ENCODE measurements at regions not wholly inside any gene's neighbourhood (a gene's known extent, or its start where the extent isn't known, plus 50 kb on each side); places are given as distances from the start of the nearest gene placed in this dataset.
A peak's percentile ranks its signal among the peaks of the same experiment; 100 is the strongest.
"Not testable (repeated sequence)": the region's sequence is repeated elsewhere in the genome, so short reads cannot be mapped to it uniquely, and the experiment has no call there.

DNA sequence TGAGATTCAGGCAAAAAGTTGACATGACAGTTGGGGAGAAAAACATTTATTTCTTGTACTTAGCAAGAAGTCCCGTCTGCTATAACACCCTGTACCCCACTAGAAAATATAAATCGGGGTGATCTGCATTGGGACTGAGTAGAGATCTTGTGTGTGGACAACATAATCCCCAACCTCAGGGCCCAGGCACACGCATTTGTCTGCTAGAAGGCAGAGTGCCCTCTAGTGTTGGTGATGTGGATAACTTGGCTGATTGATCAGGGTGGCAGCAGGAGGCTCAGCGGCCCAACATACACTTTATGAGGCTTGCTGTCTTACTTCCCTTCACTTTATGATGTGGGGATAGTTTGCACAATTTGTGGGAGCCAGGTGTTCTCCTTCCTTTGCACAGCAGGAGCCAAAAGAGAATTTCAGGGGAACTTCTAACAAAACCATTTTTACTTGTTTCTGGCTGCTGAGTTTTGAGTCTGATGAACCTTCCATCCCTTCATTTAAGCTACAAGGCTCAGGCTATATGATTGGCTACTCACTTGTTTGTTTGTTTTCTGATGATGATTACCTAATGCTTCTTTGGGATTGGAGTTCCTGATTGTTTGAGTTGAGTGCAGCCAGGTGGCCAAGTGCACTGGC lies 263.2 kb downstream of the DMAC1 start:
- peak; percentile 32 to 49 for DNase-seq

DNA sequence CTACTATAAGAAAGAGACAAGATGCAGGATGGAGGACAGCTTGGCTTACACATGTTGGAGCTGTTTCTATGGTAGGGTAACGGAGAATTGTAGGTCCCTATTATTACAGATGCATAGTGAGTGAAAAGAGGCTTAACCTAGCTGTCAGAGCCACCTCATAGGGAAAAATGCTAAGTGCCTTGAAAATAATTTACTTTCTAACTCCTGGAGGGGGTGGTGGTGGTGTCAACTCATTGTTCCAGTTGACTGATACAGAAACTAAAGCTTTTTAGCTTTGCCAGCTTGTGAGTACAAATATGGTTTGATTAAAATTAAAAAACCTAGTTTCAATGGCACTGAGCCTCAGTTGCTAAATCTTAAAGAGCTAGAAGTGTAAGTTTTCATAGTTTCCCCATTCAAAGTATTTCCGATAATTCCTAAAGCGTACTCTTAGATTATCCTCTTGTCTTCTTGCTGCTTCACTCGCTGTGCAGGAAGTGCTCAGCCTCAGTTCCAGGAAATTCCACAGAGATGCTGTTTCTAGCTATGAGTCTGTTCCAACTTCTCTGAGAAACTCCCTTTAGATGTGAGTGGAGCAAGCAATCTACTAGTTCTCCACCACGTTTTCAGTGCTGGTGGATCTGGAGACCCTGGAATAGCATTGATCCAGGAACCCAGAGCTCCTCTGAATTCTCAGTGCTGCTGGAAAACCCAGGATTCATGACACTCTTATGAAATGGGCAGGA lies 265.2 kb downstream of the DMAC1 start:
- no peak for DNase-seq

DNA sequence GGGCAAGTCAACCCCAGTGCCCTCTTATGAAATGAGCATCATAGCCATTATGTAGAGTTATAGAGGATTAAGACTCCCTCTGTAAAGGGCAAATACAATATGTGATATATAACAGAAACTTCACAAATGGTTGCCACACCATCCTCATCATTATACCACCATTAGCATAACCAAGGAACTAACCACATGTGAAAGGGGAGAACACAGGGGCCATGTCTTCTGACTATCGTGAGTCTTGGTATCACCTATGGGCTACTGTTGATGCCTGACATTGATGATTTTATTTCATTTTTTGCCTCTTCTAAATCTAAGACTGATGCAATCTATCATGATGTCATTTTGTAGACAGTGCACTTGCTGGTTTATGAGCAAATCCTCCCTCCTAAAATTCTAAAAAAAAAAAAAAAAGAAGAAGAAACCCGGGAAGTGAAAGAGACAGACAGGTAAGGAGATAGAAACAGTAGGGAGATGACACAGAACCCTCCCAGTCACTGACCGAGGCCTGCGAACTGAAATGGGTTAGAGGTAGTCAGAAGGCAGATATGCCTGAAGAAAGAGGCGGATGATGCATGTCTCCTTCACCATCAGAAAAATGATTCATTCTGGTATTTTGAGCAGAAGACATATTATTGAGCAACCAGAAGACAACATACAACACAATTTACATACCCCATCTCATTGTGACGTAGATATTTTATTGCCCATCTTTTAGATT lies 266.0 kb downstream of the DMAC1 start:
- peak in 1 of 2 donors; percentile 8 for DNase-seq

DNA sequence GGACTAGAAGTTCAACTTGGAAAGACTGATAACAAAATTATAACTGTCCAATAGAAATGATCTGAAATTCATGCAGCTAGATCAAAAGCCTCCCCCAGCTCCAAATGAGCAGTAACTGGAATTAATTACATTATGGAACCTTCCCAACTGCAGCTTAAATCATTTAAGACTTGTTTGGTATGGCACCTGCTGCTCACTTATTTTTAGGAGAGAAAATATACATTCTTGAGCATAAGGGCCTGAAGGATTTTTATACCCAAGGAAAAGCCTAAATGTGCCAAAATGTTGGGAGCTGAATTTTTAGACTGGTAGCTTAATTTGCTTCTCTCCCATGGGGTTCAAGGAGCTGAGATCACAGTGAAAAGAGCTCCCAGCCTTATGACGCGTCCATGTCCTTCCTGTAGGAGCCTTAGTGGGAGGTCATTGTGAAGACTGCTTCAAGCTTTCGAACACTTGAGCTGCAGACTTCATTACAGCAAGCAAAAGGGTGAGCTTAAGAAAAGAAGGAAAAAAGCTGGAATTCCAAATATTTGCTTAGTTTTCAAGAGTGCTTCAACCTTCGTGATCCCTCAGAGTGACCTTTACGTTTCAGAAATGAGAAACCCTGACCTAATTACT lies 276.0 kb downstream of the DMAC1 start:
- DNase-seq, result no peak

DNA sequence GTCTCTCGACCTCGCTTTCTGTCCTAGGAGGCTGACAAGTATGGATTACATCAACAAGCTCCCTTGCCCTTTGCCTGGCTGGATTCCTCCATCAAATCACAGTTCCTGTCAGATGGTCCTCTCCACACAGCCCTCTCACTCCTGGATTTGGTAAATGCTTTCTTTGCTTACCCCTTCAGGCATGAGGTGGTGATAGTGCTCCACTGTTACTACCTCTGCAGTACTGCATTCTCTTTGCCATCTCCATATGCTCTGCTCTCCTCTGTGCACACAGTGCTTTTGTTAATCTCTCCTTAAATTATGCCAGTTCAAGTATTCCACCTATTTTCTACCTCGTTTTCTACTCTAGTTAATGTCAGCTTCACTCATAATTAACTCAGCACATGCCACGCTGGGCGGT lies 279.2 kb downstream of the DMAC1 start:
- no peak for DNase-seq

DNA sequence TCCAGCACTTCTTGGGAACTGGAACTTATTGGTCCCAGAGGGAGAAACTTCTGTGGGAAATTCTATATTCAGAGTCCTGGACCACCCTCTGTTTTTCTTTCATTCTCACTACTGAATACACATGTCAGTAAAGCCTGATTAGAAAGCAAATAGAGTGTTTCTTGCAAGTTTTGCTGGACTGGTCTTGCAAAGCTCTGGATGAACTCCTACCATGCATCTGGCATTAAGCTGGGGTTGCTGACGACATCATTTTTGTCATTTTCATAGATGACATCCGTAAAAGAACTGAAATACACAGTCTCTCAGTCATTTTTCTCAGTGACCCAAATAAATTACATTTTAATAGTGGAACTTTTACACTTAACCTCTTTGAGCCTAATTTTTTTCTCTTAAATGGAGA lies 283.2 kb downstream of the DMAC1 start:
- no peak for DNase-seq

DNA sequence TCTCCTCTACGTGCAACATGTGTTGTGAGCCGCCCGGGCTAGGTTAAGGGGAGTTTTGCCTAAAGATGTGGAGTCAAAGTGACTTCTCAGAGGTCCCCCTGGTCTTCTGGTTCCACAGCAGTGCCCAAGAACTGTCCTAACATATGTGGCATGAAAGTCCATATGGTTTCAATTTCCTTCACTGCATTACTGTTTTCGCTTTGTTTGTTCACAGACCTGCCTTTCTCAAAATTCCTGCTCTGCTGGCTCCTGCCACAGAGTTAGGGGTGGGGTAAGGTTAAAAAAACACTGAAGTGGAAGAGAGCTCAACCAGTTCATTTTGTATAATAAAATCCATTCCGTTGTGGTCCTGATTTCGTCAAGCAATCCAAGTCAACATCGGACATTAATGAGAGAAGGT lies 289.4 kb downstream of the DMAC1 start:
- no peak for DNase-seq

DNA sequence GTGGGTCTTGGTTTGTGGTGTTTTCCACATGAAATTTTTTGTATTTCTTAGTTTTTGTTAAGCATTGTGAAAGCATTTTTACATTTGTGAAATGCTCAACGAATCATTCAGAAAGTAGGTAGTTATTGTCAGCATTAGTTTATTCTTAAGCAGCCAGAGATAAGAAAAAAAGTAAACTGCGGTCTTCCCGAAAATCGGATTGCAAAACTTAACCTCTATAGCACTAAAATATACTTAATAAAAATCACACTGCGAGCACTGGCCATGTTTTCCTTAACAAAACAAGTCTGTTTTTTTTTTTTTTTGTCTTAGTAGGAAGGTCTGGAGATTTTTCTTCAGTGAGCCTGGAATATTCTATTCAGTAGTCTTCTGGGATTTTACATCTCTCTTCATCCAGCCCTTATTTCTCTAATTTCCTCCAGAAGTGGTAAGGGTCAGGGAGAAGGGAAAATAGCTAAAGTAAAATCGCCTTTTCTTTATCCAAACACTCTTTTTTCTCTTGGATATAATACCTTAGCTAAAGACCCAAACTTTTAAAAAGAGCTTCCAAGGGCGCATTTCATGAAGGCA lies 289.9 kb downstream of the DMAC1 start:
- DNase-seq, result no peak

DNA sequence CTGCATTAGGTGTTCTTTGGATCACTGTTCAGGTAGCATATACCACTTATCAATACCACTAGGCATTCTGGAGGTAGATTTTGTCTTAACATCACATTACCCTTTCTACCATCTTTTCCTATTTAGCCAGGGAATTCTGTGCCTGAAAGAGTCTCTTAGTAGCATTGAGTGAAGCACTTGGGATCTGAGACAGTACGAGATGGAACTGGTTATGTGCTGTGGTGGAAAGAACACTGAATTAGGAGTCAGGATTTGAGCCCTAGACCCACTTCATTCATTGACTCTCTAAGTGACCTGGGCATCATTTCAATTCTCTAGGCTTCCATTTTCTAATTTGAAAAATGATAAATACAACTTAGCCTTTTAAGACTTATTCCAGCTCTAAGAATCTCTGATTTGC lies 291.1 kb downstream of the DMAC1 start:
- DNase-seq, result no peak

DNA sequence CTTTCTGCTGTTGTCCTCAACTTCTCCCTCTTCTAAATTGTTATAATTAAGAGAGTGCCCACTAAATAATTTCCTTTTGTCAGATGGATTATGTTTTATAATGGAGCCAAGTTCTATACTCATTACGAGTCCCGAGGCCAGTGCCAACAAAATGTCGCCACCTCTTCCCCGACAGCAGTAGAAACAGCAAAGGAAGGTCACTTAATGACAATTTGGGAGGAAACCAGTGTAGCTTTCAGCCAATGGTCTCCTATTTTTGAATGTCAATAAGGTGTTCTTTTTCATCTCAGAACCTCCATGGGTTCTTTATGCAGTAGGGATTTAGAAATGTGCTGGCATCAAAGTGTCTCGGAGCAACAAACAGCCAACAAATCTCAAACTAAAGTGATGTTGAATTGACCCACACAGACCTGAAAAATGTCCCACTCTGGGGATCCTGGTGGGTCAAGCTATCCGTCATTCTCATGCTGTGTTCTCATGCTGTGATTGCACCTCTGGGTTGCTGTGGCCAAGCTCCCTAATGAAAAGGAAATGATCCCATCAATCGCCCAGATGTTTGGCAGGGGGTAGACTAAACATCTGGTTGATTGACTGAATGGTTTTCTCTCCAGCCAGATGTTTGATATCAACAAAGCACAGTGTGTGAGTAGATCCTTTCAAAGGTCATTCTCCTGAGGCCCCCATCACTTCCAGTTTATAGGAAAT lies 291.9 kb downstream of the DMAC1 start:
- no peak for DNase-seq

DNA sequence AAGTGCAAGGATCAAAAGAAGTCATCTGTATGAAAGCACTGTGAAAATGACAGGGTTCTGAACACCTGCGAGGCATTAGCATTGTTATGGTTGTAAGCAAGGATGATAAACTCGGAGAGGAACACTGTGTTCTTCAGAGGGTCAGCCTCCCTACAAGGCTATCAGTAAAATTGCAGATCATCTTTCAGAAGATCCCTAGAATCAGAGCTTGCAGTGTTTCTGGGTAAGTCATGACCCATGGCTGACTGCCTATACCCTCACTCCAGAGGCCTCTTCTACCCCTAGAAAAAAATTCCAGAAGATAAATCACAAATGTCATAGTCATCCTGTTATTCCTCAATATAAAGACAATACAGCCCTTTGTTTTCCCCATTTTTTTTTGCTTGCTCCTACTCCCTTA lies 292.6 kb downstream of the DMAC1 start:
- no peak for DNase-seq

DNA sequence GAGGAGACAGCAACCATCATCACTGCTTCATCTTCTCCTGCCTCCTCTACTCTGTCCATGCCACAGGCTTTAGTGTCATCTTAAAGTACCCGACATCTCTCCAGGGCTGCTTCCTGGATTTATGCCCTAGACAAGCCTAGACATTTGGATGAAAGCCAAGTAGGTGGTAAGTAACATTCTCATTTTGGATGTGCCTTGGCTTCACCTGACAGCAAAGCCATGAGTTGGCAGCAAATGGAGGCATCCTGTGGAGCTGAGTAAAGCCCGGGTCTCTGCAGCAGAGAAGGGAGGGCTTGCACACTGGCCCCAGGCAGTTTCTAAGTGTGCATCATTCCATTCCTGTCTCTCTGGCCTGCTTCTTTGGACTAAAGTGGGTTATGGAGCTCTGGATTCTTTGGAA lies 299.1 kb downstream of the DMAC1 start:
- no peak for DNase-seq

DNA sequence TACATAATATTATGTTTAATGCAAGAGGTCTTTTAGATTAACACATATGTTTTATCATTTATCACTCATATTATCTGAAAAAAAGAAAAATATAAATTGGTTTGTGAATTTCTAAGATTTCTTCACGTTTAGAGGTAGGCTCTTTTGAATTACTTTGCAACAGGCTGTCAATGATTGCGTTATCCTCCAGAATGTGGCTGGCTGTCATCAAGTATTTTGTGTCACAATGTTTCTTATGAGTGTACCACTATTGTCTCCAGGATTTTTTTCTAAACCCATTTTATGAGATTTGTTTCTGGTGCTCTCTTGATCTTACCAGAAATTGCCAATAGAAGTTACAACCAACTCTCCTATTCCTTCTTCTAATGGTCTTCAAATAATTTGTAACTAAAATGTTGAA lies 307.9 kb downstream of the DMAC1 start:
- DNase-seq, result no peak

DNA sequence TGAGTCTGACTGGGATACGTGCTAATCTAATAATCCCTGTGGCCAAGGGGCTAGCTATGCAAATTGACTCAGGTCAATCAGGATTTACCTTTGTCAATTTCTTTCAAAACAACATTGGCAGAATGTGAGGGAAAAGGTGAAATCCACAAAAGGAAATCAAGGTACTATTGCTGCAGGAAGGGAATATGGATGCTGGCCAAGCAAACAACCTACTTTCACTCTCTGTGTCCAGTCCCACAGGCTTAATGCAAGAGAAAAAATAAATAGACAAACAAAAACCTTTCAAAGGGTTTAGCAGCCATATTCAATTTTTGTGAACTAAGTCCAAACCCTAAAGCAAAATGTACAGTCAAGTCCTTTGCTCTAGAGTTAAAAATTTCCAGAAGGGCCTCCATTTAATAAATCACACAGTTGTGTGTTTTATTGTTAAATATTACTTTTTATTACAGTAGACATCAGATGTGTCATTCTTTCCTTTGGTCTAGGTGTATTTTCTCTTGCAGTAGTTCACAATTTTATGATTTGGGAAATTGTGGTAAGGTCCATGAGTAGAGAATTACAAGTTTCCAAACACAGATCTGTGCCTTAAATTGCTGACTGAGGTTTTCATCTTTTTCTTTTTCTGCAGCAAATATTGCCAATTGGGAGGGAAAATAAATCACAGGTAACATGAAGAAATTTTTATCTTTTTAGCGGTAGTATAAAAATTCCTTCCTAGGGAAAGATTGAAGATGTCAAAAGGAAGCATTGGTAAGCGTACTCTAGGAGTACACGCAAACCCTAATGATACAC lies 309.1 kb downstream of the DMAC1 start:
- DNase-seq, result no peak

DNA sequence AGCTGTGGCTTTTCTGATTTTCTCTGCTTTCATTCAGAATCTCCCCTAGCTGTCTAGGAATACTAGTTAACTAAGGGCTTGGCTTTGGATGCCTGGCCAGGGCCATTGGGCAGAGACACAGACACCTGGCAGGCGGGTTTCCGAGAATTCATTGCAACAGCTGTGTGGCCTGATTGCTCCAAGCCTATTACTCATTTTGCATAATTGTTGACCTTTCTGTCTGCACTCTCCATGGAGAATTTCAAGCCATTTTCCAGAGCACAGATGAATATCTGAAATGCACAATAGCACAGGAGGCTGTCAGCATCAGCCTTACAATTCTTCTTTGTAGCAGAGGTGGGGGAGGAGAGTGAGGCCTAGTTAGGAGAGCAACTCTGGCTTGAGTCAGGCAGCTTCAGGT lies 310.5 kb downstream of the DMAC1 start:
- DNase-seq, result no peak

DNA sequence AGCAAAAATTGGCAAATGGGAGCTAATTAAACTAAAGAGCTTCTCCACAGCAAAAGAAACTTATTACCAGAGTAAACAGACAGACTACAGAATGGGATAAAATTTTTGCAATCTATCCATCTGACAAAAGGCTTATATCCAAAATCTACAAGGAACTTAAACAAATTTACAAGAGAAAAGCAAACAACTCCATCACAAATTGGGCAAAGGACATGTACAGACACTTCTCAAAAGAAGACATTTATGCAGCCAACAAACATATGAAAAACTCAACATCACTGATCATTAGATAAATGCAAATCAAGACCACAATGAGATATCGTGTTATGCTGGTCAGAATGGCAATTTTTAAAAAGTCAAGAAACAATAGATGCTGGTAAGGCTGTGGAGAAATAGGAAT lies 315.6 kb downstream of the DMAC1 start:
- not testable (repeated sequence) for DNase-seq

DNA sequence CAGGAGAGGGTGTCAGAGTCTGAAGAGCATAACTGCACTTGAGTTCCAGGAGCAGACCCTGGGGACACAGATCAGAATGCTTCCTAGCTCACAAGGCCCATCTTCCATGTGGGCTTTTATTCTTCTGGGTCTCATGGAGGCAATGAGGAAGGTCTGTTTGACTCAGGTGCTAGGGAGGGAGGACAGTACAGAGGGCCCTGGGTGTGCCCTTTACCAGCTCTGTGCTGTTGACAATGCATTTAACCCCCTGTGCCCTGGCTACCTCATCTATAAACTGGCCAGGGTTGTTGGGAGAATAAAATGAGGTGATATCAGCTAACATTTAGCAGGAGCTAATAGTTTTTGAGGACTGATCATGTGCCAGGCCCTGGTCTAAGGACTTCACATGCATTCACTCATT lies 318.0 kb downstream of the DMAC1 start:
- no peak for DNase-seq

DNA sequence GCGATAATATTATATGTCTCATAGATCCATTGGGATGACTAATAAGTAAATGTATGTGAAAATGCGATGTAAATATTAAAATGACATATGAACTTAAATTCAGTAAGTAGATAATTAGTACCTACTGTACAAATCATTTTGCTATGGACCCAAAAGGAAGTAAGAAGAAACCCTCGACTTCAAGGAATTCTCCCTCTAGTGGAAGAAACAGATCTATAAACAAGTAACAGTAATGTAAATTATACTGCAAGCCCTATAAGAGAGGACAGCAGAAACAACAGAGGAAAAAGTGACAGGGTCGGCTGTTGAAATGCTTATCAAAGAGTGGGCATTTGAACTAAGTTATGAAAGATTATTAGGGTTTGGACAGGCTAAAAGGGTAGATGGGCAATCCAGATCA lies 320.3 kb downstream of the DMAC1 start:
- DNase-seq, result no peak

DNA sequence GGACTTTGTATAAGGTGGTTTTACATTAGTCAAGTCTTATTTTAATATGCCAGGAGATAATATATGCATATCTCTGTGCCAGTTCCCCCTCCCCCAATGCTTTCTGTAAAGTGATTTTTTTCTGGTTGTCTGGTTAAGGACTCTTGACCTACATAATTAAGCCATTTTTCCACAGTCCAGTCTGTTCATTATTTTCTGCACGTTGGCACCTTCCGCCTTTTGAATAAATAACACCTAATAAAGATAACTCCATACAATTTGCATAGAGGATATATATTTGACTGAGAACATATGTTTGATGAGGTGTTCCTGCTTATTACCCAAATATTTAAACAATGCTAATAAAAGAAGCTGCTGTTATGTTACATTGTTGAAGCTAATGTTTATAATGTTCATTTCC lies 320.9 kb downstream of the DMAC1 start:
- no peak for DNase-seq

DNA sequence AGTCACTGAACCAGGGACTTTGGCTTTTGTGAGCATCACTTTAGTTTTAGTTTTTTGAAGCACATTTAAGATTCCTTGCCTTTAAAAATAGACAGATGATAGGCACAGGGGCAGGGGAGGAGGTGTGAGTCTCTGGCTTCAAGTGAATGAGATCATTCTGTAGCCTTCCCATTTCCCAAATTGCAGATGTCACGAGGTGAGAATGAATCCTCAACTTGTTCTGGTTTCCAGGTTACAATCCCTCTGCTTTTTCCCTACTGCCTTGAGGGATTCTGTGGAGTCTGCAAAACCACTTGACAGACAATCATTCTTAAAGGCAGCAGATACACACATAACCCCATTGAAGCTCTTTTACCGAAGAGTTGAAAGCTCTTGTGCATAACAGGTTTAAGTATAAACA lies 332.4 kb downstream of the DMAC1 start:
- no peak for DNase-seq

DNA sequence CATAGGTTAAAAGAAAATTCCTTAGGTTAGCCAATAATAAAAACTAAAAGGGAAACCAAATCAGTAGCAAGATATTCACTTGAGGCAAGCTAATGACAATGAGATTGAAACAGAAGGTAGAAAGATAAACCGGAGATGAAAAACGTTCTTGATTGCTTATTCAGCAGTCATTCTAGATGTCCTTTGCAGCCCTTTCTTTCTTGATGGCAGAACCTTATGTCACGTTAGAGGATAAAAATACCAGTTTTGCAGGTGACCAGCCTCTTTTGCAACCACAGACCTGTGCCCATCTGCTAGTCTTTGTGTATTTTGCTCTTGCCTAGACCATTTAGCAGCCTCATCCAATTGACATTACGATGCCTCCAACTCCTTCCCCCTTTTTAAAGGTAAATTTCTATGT lies 337.8 kb downstream of the DMAC1 start:
- DNase-seq, result no peak
